WTC11 (cell line): ENCODE measurements at regions not wholly inside any gene's neighbourhood (a gene's known extent, or its start where the extent isn't known, plus 50 kb on each side); places are given as distances from the start of the nearest gene placed in this dataset.

Experiments used
- ATAC-seq: fragments of 200-7000 bp; cut with Tn5 transposase; 2 replicates; pipeline ENCODE4 v1.10.0; 2021; ENCODE audit warnings: mild to moderate bottlenecking, moderate library complexity
- CTCF ChIA-PET: fragments of 300-600 bp; sonication (Branson Sonifier 250); formaldehyde crosslinking; loops from one replicate; lab custom pipeline; 2021; ENCODE audit warnings: antibody characterized with exemption; lab: Charles Lee
- POLR2A ChIA-PET: fragments of 350-600 bp; sonication (Branson Sonifier 250); formaldehyde crosslinking; loops from one replicate; lab custom pipeline; 2021; ENCODE audit warnings: antibody characterized with exemption; lab: Charles Lee
- DNase-seq: peaks from one replicate; pipeline ENCODE4 v3.0.0; 2021; ENCODE audit warnings: low spot score
- H3K27ac Mint-ChIP-seq: 2 replicates; pipeline ENCODE4 v1.8.0; 2021; ENCODE audit warnings: mixed read lengths
- H3K27me3 Mint-ChIP-seq: 2 replicates; pipeline ENCODE4 v1.8.0; 2021; ENCODE audit warnings: low read depth, mild to moderate bottlenecking, moderate library complexity, mixed read lengths
- H3K36me3 Mint-ChIP-seq: 2 replicates; pipeline ENCODE4 v1.8.0; 2021; ENCODE audit warnings: mixed read lengths
- H3K4me1 Mint-ChIP-seq: 2 replicates; pipeline ENCODE4 v1.8.0; 2022; ENCODE audit warnings: mixed read lengths
- H3K4me3 Mint-ChIP-seq: 2 replicates; pipeline ENCODE4 v1.8.0; 2021; ENCODE audit warnings: mild to moderate bottlenecking, moderate library complexity, mixed read lengths
- H3K9me3 Mint-ChIP-seq: 2 replicates; pipeline ENCODE4 v1.8.0; 2021; ENCODE audit warnings: mixed read lengths
- AR ChIP-seq: fragments of 250-450 bp; sonication (Bioruptor Pico); IDR thresholded peaks from 2 replicates; pipeline ENCODE4 v1.9.0; 2021; ENCODE audit warnings: mild to moderate bottlenecking
- ATF1 ChIP-seq: sonication (generic); formaldehyde crosslinking; IDR thresholded peaks from 2 replicates; pipeline ENCODE4 v1.8.1; 2023; ENCODE audit warnings: mild to moderate bottlenecking, moderate library complexity, missing genetic modification reagents
- IRF2 ChIP-seq: sonication (generic); formaldehyde crosslinking; IDR thresholded peaks from 2 replicates; pipeline ENCODE4 v1.8.0; 2022; ENCODE audit warnings: low read depth, missing genetic modification reagents, borderline replicate concordance
- JAZF1 ChIP-seq: fragments of 250-450 bp; sonication (Bioruptor Pico); IDR thresholded peaks from 2 replicates; pipeline ENCODE4 v1.9.0; 2021; ENCODE audit warnings: moderate library complexity, mild to moderate bottlenecking, inconsistent platforms
- MAX ChIP-seq: sonication (generic); formaldehyde crosslinking; IDR thresholded peaks from 2 replicates; pipeline ENCODE4 v1.8.0; 2022; ENCODE audit warnings: mild to moderate bottlenecking, missing genetic modification reagents
- MYBL2 ChIP-seq: sonication (generic); formaldehyde crosslinking; IDR thresholded peaks from 2 replicates; pipeline ENCODE4 v1.8.1; 2023; ENCODE audit warnings: mild to moderate bottlenecking, moderate library complexity, missing genetic modification reagents
- OVOL2 ChIP-seq: fragments of 250-450 bp; sonication (Bioruptor Pico); IDR thresholded peaks from 2 replicates; pipeline ENCODE4 v1.9.0; 2021; ENCODE audit warnings: mild to moderate bottlenecking, borderline replicate concordance
- PREB ChIP-seq: sonication (generic); formaldehyde crosslinking; IDR thresholded peaks from 2 replicates; pipeline ENCODE4 v1.8.1; 2022; ENCODE audit warnings: mild to moderate bottlenecking, missing genetic modification reagents, moderate library complexity, borderline replicate concordance
- TEAD4 ChIP-seq: sonication (generic); formaldehyde crosslinking; IDR thresholded peaks from 2 replicates; pipeline ENCODE4 v1.8.0; 2022; ENCODE audit warnings: mild to moderate bottlenecking, missing genetic modification reagents
- USF1 ChIP-seq: sonication (generic); formaldehyde crosslinking; IDR thresholded peaks from 2 replicates; pipeline ENCODE4 v1.8.0; 2022; ENCODE audit warnings: mild to moderate bottlenecking, missing genetic modification reagents
- ZBTB43 ChIP-seq: sonication (generic); formaldehyde crosslinking; IDR thresholded peaks from 2 replicates; pipeline ENCODE4 v1.8.1; 2023; ENCODE audit warnings: mild to moderate bottlenecking, missing genetic modification reagents
- ZNF317 ChIP-seq: sonication (generic); formaldehyde crosslinking; IDR thresholded peaks from 2 replicates; pipeline ENCODE4 v1.8.1; 2023; ENCODE audit warnings: low read depth, mild to moderate bottlenecking, moderate library complexity, missing genetic modification reagents, borderline replicate concordance
- ZNF423 ChIP-seq: fragments of 250-450 bp; sonication (Bioruptor Pico); IDR thresholded peaks from 2 replicates; pipeline ENCODE4 v2.1.2; 2022; ENCODE audit warnings: mild to moderate bottlenecking, moderate library complexity
- TF ChIP-seq, protein P1 (sequence below): sonication (generic); formaldehyde crosslinking; IDR thresholded peaks from 2 replicates; pipeline ENCODE4 v1.8.1; 2022; ENCODE audit warnings: mild to moderate bottlenecking, moderate library complexity, missing genetic modification reagents
- TF ChIP-seq, protein P2 (sequence below): fragments of 250-450 bp; sonication (Bioruptor Pico); IDR thresholded peaks from 2 replicates; pipeline ENCODE4 v1.8.0; 2021; ENCODE audit warnings: mild to moderate bottlenecking
- TF ChIP-seq, protein P3 (sequence below): sonication (generic); formaldehyde crosslinking; IDR thresholded peaks from 2 replicates; pipeline ENCODE4 v1.8.1; 2023; ENCODE audit warnings: mild to moderate bottlenecking, missing genetic modification reagents
- TF ChIP-seq, protein P4 (sequence below): sonication (generic); formaldehyde crosslinking; IDR thresholded peaks from 2 replicates; pipeline ENCODE4 v1.8.1; 2023; ENCODE audit warnings: mild to moderate bottlenecking, missing genetic modification reagents, moderate library complexity

- CTCF ChIA-PET, result no interaction called here
- Mint-ChIP-seq H3K27me3 (no peaks in the 10 kb centered on the region), H3K27ac (no peak overlapping the region), H3K4me1 (peaks cover 27% of the 10 kb centered on the region), H3K4me3 (no peak overlapping the region), H3K36me3 (peaks cover 26% of the 10 kb centered on the region), H3K9me3 (peaks cover 35% of the 10 kb centered on the region)
- POLR2A ChIA-PET, result interaction anchor here (0.6 kb wide), 1 partner anchor 9 kb away, joined by 4 read pairs; no protein-coding TSS in a partner anchor
- peak; percentile 70 for ATAC-seq
- DNase-seq, result no peak
- TF ChIP-seq IRF2 (CRISPR knock-in tag) (no peak), ZNF317 (CRISPR knock-in tag) (no peak), ZNF423 (CRISPR knock-in tag) (no peak), ZBTB43 (CRISPR knock-in tag) (no peak), JAZF1 (CRISPR knock-in tag) (no peak), MAX (no peak), USF1 (no peak), OVOL2 (CRISPR knock-in tag) (no peak), PREB (no peak)
- TF ChIP-seq, protein P1, sequence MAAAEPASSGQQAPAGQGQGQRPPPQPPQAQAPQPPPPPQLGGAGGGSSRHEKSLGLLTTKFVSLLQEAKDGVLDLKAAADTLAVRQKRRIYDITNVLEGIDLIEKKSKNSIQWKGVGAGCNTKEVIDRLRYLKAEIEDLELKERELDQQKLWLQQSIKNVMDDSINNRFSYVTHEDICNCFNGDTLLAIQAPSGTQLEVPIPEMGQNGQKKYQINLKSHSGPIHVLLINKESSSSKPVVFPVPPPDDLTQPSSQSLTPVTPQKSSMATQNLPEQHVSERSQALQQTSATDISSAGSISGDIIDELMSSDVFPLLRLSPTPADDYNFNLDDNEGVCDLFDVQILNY (CRISPR knock-in tag), result no peak
Observed at GRCh38 chr2:108133457-108133856, 106.3 kb upstream of the SULT1C3 start.

- ChIA-PET CTCF (no interaction called here), POLR2A (no interaction called here)
- DNase-seq (no peak), ATAC-seq (peak; percentile 41)
- Mint-ChIP-seq H3K4me3 (no peak overlapping the region), H3K27me3 (no peaks in the 10 kb centered on the region), H3K36me3 (no peaks in the 10 kb centered on the region), H3K9me3 (peaks cover 9% of the 10 kb centered on the region), H3K4me1 (peaks cover 2% of the 10 kb centered on the region; the same call in 1 of the 2 replicates), H3K27ac (no peak overlapping the region)
- TF ChIP-seq, protein P2, sequence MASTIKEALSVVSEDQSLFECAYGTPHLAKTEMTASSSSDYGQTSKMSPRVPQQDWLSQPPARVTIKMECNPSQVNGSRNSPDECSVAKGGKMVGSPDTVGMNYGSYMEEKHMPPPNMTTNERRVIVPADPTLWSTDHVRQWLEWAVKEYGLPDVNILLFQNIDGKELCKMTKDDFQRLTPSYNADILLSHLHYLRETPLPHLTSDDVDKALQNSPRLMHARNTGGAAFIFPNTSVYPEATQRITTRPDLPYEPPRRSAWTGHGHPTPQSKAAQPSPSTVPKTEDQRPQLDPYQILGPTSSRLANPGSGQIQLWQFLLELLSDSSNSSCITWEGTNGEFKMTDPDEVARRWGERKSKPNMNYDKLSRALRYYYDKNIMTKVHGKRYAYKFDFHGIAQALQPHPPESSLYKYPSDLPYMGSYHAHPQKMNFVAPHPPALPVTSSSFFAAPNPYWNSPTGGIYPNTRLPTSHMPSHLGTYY (CRISPR knock-in tag), result no peak
- TF ChIP-seq, protein P3, sequence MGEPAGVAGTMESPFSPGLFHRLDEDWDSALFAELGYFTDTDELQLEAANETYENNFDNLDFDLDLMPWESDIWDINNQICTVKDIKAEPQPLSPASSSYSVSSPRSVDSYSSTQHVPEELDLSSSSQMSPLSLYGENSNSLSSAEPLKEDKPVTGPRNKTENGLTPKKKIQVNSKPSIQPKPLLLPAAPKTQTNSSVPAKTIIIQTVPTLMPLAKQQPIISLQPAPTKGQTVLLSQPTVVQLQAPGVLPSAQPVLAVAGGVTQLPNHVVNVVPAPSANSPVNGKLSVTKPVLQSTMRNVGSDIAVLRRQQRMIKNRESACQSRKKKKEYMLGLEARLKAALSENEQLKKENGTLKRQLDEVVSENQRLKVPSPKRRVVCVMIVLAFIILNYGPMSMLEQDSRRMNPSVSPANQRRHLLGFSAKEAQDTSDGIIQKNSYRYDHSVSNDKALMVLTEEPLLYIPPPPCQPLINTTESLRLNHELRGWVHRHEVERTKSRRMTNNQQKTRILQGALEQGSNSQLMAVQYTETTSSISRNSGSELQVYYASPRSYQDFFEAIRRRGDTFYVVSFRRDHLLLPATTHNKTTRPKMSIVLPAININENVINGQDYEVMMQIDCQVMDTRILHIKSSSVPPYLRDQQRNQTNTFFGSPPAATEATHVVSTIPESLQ (CRISPR knock-in tag), result no peak
- no peak for TF ChIP-seq MYBL2 (CRISPR knock-in tag)
- TF ChIP-seq AR (CRISPR knock-in tag), result no peak
- no peak for TF ChIP-seq PREB
- no peak for TF ChIP-seq TEAD4 (CRISPR knock-in tag)
- TF ChIP-seq, protein P4, sequence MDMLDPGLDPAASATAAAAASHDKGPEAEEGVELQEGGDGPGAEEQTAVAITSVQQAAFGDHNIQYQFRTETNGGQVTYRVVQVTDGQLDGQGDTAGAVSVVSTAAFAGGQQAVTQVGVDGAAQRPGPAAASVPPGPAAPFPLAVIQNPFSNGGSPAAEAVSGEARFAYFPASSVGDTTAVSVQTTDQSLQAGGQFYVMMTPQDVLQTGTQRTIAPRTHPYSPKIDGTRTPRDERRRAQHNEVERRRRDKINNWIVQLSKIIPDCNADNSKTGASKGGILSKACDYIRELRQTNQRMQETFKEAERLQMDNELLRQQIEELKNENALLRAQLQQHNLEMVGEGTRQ (CRISPR knock-in tag), result no peak
- no peak for TF ChIP-seq ZNF317 (CRISPR knock-in tag)
- no peak for TF ChIP-seq ATF1
Observed at GRCh38 chr2:108139521-108139920, 100.2 kb upstream of the SULT1C3 start.
